MCF 10A (cell line): ENCODE measurements at regions not wholly inside any gene's neighbourhood (a gene's known extent, or its start where the extent isn't known, plus 50 kb on each side); places are given as distances from the start of the nearest gene placed in this dataset.

Experiments used
- BruUV-seq: library from RNA; stranded (reverse); fragments of 400-500 nt; replicated peaks from 2 replicates; lab custom pipeline; 2021; lab: Mats Ljungman, UMichigan
- CTCF ChIA-PET: fragments of 300-600 bp; sonication (Branson Sonifier 250); formaldehyde crosslinking; extraction: SDS; loops from one replicate; lab custom pipeline; 2021; ENCODE audit warnings: antibody characterized with exemption, inconsistent platforms; lab: Yijun Ruan, JAX
- POLR2A ChIA-PET: fragments of 300-600, 350-650 bp; sonication (Branson Sonifier 250); formaldehyde crosslinking; extraction: SDS; loops from one replicate; lab custom pipeline; 2020; ENCODE audit warnings: antibody characterized with exemption, inconsistent platforms; lab: Yijun Ruan, JAX
- DNase-seq: peaks from one replicate; pipeline ENCODE4 v3.0.0-alpha.2; 2018; ENCODE audit not compliant: unreplicated experiment
- H3K27ac Mint-ChIP-seq: one replicate; pipeline ENCODE4 v1.8.0; 2022; ENCODE audit warnings: mild to moderate bottlenecking, low read depth, mixed read lengths; ENCODE audit not compliant: unreplicated experiment
- H3K27me3 Mint-ChIP-seq: one replicate; pipeline ENCODE4 v1.8.0; 2022; ENCODE audit warnings: mixed read lengths; ENCODE audit not compliant: insufficient read depth, unreplicated experiment
- H3K36me3 Mint-ChIP-seq: one replicate; pipeline ENCODE4 v1.8.0; 2022; ENCODE audit warnings: mild to moderate bottlenecking, moderate library complexity, mixed read lengths; ENCODE audit not compliant: insufficient read depth, unreplicated experiment
- H3K4me1 Mint-ChIP-seq: one replicate; pipeline ENCODE4 v1.8.0; 2022; ENCODE audit warnings: mixed read lengths; ENCODE audit not compliant: insufficient read depth, unreplicated experiment
- H3K4me3 Mint-ChIP-seq: one replicate; pipeline ENCODE4 v1.8.0; 2022; ENCODE audit warnings: mild to moderate bottlenecking, moderate library complexity, mixed read lengths; ENCODE audit not compliant: unreplicated experiment
- H3K9me3 Mint-ChIP-seq: one replicate; pipeline ENCODE4 v1.8.0; 2022; ENCODE audit warnings: mixed read lengths; ENCODE audit not compliant: unreplicated experiment
- CTCF ChIP-seq: fragments of 200-600 bp; IDR thresholded peaks from one replicate; pipeline ENCODE4 v1.8.0; 2022; ENCODE audit warnings: antibody characterized with exemption, mild to moderate bottlenecking; ENCODE audit not compliant: unreplicated experiment
- intact Hi-C: fragments of 100-400 bp; cut with micrococcal nuclease; formaldehyde crosslinking; loops from 2 replicates; pipeline ENCODE4 v1.14.1; 2022

GRCh38 chr18:51857989-51858388 is 482.0 kb upstream of the DCC start:
- no peaks in the 10 kb centered on the region for H3K27me3 Mint-ChIP-seq
- no peak overlapping the region for H3K4me3 Mint-ChIP-seq
- H3K4me1 Mint-ChIP-seq = no peaks in the 10 kb centered on the region
- CTCF ChIA-PET = no interaction called here
- peaks cover 3% of the 10 kb centered on the region for H3K9me3 Mint-ChIP-seq
- H3K36me3 Mint-ChIP-seq = no peaks in the 10 kb centered on the region
- POLR2A ChIA-PET = no interaction called here
- BruUV-seq = no TSS peak
- no peak for TF ChIP-seq CTCF
- no peak for DNase-seq
- no peak overlapping the region for H3K27ac Mint-ChIP-seq
- intact Hi-C loops = no loop called here

GRCh38 chr18:51861046-51861445 is 479.0 kb upstream of the DCC start:
- no peaks in the 10 kb centered on the region for H3K27me3 Mint-ChIP-seq
- no peak for DNase-seq
- intact Hi-C loops = no loop called here
- H3K36me3 Mint-ChIP-seq = no peaks in the 10 kb centered on the region
- CTCF ChIA-PET = no interaction called here
- no TSS peak for BruUV-seq
- no peak overlapping the region for H3K4me3 Mint-ChIP-seq
- POLR2A ChIA-PET = no interaction called here
- H3K4me1 Mint-ChIP-seq = no peaks in the 10 kb centered on the region
- H3K27ac Mint-ChIP-seq = no peak overlapping the region
- no peak for TF ChIP-seq CTCF
- peaks cover 16% of the 10 kb centered on the region for H3K9me3 Mint-ChIP-seq

DNA sequence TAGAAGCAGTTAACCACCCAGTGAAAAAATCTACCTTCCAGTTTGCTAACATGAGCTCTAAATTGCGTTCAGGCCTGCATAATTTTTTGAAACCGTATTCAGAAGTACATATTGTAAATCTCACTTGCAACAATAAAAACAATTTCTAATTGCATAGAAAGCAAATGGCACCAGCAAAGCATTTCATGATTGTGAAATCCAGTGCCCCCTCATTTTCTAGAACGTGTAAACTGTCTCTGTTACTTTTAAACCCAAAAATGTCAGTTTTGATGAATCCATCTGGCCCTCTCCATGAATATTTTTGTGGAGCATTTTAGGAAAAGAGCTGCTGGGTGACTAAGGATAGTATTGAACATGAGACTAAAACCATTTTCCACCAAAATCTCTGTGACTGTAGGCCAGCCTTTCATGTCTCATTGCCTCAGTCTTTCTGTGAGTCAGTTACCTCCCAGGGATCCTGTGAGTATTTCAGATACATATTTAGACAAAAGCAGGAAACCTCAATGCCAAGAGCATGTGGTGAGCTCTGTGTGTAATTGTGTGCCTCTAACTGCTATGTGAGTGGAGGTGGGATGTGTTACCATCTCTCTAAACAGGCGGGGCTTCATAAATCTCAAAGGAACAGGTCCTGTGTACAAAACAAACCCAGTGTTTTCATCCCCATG is 477.8 kb upstream of the DCC start:
- Mint-ChIP-seq H3K9me3 (peaks cover 16% of the 10 kb centered on the region), H3K27ac (no peak overlapping the region), H3K27me3 (no peaks in the 10 kb centered on the region), H3K4me1 (no peaks in the 10 kb centered on the region), H3K4me3 (no peak overlapping the region), H3K36me3 (no peaks in the 10 kb centered on the region)
- CTCF ChIA-PET = interaction anchor here (0.9 kb wide), 1 partner anchor 171 kb away, joined by 5 read pairs; no protein-coding TSS in a partner anchor
- TF ChIP-seq CTCF = no peak
- POLR2A ChIA-PET = no interaction called here
- DNase-seq = no peak
- intact Hi-C loops = no loop called here
- BruUV-seq = no TSS peak

GRCh38 chr18:51864219-51864965 is 475.6 kb upstream of the DCC start:
- POLR2A ChIA-PET = no interaction called here
- intact Hi-C loops = no loop called here
- Mint-ChIP-seq H3K4me1 (no peaks in the 10 kb centered on the region), H3K27ac (no peak overlapping the region), H3K27me3 (no peaks in the 10 kb centered on the region), H3K36me3 (no peaks in the 10 kb centered on the region), H3K9me3 (peaks cover 27% of the 10 kb centered on the region), H3K4me3 (no peak overlapping the region)
- CTCF ChIA-PET = interaction anchor here (1.1 to 1.5 kb wide), 2 partner anchors 10 to 37 kb away, joined by 3 to 4 read pairs; no protein-coding TSS in a partner anchor
- no peak for DNase-seq
- BruUV-seq = no TSS peak
- TF ChIP-seq CTCF = no peak
